ENCODE measurements at regions not wholly inside any gene's neighbourhood (a gene's known extent, or its start where the extent isn't known, plus 50 kb on each side); places are given as distances from the start of the nearest gene placed in this dataset.

DNA sequence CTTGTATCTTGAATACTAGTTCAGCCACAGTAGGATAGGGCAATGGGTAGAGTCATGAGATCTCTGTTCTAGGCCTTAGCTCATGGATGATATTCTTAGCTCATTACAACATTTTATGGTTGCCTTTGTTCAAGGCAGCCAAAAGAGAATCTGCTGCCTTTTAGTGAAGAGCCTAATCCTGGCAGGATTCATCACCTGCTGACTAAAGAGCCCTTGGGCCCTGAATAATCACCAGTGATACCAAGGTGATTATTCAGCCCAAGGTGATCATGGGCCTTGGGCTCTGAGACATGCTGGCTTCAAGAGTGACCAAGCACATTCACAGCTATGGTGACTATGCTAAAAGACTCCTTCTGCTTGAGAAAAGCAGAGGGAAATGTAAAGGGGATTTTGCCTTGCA, 143.3 kb upstream of the MYO16 start:
- intact Hi-C loops (cut with micrococcal nuclease) (no loop called here), dilution Hi-C loops (cut with MboI; ENCODE audit: extremely low pct_ligation_motif_present, low sequenced_read_pairs) (no loop called here)
- H3K4me3 ChIP-seq (replicated peaks in 1 of 3; ENCODE audit: insufficient read depth in 1 of 3, low read depth in 1 of 3, low read length in 3 of 3) = no peak overlapping the region
- H3K9me1 ChIP-seq (replicated peaks; ENCODE audit: control insufficient read depth, extremely low read depth, insufficient read depth, low read length) = no peaks in the 10 kb centered on the region
- H4K20me1 ChIP-seq (replicated peaks; ENCODE audit: control insufficient read depth, extremely low read depth, insufficient read depth, low read length) = no peaks in the 10 kb centered on the region
- ChIA-PET CTCF (no interaction called here), POLR2A (no interaction called here)
- no TSS peak for BruUV-seq (replicated peaks)
- H2AFZ ChIP-seq (ENCODE audit: low read depth, low read length) = no peak overlapping the region
- no peak for DNase-seq (ENCODE audit: low read depth, low spot score)
- FAIRE-seq = no peak
- no peaks in the 10 kb centered on the region for H3K36me3 ChIP-seq (ENCODE audit: control insufficient read depth in 2 of 2, extremely low read depth in 1 of 2, insufficient read depth in 2 of 2, low read length in 2 of 2)
- no peaks in the 10 kb centered on the region for H3K79me2 ChIP-seq (ENCODE audit: control insufficient read depth, insufficient read depth, low read length)
- H3K9me3 ChIP-seq (replicated peaks; ENCODE audit: control insufficient read depth, insufficient read depth, low read length) = no peaks in the 10 kb centered on the region
- H3K9ac ChIP-seq (replicated peaks; ENCODE audit: extremely low read depth, insufficient read depth, low read length) = no peak overlapping the region
- H3K4me2 ChIP-seq (ENCODE audit: insufficient read depth, low read length) = no peak overlapping the region
- no peak overlapping the region for H3K27ac ChIP-seq (ENCODE audit: insufficient read depth, low read depth, low read length)
- no peaks in the 10 kb centered on the region for H3K27me3 ChIP-seq (ENCODE audit: control insufficient read depth in 2 of 2, insufficient read depth in 2 of 2, low read length in 2 of 2)
- no peaks in the 10 kb centered on the region for H3K4me1 ChIP-seq (ENCODE audit: control insufficient read depth, extremely low read depth, insufficient read depth, low read length)
- no peak for TF ChIP-seq GATA2 (IDR thresholded peaks at IDR 0.05; ENCODE audit: insufficient read depth, insufficient read length, low read depth, low read length)
- TF ChIP-seq JUN (IDR thresholded peaks at IDR 0.05; ENCODE audit: borderline replicate concordance, insufficient read depth, insufficient read length, low read depth) = no peak
- TF ChIP-seq POLR2A (IDR thresholded peaks at IDR 0.05; ENCODE audit: low read depth, low read length) = no peak
- TF ChIP-seq EZH2 (IDR thresholded peaks at IDR 0.05; ENCODE audit: borderline replicate concordance, low read depth, low read length, severe bottlenecking) = no peak
- TF ChIP-seq, protein P1, sequence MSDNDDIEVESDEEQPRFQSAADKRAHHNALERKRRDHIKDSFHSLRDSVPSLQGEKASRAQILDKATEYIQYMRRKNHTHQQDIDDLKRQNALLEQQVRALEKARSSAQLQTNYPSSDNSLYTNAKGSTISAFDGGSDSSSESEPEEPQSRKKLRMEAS (IDR thresholded peaks at IDR 0.05; ENCODE audit: insufficient read depth, insufficient read length) = no peak
- TF ChIP-seq CTCF (IDR thresholded peaks at IDR 0.05; ENCODE audit: extremely low read depth in 1 of 2, insufficient read depth in 1 of 2, low read depth in 1 of 2, low read length in 2 of 2) = no peak
- TF ChIP-seq MYC (IDR thresholded peaks at IDR 0.05; ENCODE audit: low read depth, low read length) = no peak
